ENCODE measurements at regions not wholly inside any gene's neighbourhood (a gene's known extent, or its start where the extent isn't known, plus 50 kb on each side); places are given as distances from the start of the nearest gene placed in this dataset.
"Not testable (repeated sequence)": the region's sequence is repeated elsewhere in the genome, so short reads cannot be mapped to it uniquely, and the experiment has no call there.

GRCh38 chr16:16887193-16887592 lies 508.3 kb downstream of the NPIPA7 start:
- no peak for DNase-seq

- no peak for DNase-seq
These were observed 512.0 kb downstream of the NPIPA7 start for GRCh38 chr16:16890964-16891363.

DNA sequence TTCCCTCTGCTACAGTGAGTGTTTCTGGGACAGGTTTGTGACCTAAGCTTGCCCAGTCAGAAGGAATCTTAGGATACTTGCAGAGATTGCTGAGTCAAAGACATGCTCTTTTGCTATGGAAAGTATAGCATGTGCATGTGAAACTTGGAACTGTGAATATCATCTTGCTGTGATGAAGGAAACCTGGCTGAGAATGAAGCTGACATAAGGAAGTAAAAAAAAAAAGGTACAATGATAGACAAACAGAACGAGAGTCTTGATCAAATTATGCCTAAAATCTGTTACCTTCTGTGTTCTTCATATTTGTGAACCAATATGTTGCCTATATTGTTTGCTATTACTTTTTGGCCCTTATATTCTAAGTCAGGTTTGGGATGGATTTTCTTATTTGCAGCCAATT lies 525.7 kb downstream of the NPIPA7 start:
- no peak for DNase-seq

- DNase-seq = no peak
These were observed 526.9 kb downstream of the NPIPA7 start for GRCh38 chr16:16905850-16906249.

- no peak for DNase-seq
These were observed 528.1 kb downstream of the NPIPA7 start for GRCh38 chr16:16907089-16907488.

DNA sequence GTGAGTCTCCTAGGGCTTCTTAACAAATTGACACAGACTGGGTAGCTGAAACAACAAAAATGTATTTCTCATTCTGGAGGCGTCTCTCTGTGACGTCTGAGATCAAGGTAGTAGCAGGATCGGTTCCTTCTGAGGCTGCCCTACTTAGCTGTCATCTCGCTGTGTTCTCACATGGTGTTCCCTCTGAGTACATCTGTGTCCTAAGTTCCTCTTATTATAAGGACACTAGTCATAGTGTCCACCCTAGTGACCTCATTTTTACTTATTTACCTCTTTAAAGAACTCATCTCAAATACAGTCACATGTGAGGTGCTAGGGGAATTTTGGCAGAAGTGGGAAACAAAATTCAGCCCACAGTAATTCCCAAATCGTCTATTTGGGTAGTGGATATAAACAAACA lies 529.1 kb downstream of the NPIPA7 start:
- DNase-seq = no peak

DNA sequence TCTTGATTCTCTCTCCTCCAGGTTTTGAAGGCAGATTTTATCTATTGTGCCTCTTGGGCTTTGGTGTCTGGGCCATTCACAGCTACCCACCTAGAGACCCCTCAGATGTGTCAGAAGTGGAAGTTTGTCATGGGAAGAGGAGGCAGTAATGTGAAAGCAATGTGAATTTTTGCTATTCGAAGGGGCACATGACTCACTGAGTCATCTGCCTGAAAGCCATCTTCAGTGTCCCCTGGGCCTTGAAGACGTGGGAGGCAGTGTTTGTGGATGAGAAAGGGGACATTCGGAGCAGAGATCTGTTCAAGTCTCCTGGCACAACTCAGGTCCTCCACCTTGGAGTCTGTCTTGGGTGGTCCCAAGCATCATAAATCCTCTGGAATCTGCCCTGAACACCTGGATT lies 530.2 kb downstream of the NPIPA7 start:
- no peak for DNase-seq

- no peak for DNase-seq
These were observed 531.7 kb downstream of the NPIPA7 start for GRCh38 chr16:16910666-16911065.

DNA sequence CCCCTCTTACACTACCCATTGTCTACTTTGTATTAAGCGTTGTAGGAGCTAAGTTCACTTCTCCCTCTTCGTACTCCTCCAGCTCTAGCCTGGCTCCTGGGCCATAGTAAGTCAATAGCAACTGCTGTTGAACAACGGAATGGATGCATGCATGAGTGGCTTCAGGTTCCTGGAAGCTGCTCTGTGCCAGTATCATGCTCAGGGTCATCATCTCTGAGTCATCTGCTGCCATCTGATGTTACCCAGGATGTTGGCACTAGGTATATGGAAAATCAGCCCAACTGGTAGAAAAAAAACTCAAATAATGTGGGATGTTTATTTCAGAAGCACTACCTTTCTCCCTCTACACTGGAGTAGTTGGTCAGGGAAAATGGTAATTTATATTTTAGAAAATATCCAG lies 536.8 kb downstream of the NPIPA7 start:
- no peak for DNase-seq

DNA sequence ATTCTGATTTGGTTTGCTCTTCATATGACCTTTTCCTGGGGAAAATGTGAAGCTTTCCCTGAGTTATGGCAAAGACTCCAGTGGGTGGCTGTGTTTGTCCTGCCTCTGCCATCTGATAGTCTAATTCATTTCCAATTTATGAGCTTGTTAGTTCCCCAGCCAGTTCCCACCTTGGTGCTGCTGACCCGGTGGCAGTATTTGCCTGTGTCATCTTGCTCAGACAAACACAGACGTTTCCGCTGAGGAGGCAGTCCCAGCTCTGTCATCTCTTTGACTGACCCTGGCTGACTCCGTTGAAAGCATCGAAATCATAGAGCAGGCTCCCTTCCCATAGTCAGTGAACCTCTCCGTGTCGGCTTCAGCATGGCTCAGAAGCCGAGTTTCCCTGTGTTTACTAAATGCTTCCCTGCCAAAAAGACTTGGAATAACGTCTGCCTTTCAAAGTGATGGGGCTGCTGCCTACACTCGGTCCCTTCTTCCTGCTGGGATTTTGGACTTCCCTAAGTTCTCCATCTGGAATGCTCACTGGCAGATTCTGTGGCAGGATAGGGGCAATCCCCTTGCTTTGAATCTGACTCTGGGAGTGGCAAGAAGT lies 538.3 kb downstream of the NPIPA7 start:
- no peak for DNase-seq

GRCh38 chr16:16923479-16923878 lies 544.5 kb downstream of the NPIPA7 start:
- DNase-seq = no peak

DNA sequence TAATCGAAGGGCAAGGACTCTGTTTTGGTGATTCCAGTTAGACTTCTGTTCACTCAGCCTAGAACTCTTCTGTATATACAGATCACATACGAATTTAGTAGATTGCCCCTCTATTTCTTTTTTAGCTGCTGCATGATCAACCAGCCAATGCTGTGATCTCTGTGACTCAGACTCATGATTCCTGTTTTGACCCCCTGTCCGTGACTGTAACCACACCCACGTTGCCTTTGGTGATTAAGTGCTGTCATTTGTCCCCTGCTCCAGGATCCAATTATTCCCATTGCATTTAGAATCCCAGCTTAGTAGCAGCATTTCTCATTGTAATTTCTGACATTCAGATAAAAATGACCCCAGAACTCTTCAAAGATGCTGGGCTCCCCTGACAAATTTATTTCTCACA lies 545.7 kb downstream of the NPIPA7 start:
- DNase-seq = no peak

GRCh38 chr16:16925432-16925831 lies 545.3 kb downstream of the XYLT1 start:
- no peak for DNase-seq

DNA sequence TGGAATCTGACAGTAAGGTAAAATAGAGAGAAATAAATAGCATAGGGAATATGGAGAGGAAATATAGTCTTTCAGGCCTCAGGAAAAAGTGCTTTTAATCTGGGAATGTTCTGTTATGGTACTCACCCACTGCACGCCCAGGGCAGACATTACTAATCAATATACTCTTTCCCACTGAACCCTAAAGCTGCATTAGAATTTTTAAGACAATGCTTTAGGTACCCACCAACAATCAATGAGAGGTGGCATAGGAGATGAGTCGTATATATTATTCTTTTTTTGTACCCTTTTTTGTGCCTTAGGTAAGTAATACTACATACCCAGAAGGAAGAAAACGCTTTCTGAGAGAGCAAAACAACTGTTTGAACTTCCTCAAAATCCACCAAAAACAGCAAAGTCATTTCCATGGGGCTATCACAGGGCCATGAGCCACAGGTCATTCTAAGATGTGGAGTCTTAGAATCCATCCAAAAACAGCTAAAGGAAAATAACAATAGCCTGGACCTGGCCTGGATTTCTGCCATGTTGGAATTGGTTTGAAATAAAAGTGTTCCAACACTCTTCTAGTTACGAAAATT lies 542.1 kb downstream of the XYLT1 start:
- no peak for DNase-seq

- no peak for DNase-seq
These were observed 540.3 kb downstream of the XYLT1 start for GRCh38 chr16:16930309-16931000.

DNA sequence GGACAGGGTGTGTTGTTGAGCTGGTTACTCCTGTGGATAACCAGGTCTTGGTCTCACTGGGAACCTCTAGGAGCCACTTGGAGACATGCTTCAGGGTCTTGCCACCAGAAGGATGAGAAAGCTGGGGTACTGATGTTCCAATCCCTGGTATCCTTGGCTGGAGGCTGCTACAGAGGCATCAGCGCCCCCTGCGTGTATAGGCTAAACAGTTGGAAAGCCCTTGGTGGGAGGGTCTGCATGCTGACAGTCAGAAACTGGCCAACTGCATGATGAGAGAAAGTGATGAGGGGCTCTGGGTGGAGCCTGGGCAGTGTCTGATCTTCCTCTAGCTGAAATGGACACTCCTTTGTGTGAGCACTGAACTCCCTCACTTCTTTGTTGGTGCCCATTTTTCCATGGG lies 536.9 kb downstream of the XYLT1 start:
- no peak for DNase-seq

DNA sequence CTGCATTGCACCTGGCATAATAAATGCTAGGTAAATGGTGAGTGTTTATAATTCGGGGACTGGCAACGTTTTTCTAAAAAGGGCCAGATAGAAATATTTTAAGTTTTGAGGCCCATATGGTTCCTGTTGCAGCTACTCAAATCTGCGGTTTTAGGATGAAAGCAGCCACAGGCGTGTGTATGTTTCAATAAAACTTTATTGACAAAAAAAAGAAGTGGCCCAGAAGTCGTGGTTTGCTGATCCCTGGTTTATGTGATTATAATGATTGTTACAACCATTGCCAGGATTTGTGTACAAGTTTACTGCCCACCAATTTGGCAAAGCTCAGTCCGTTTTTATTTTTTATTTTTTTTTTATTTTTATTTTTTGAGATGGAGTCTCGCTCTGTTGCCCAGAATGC lies 536.1 kb downstream of the XYLT1 start:
- no peak for DNase-seq

GRCh38 chr16:16935909-16936308 lies 534.9 kb downstream of the XYLT1 start:
- not testable (repeated sequence) for DNase-seq

DNA sequence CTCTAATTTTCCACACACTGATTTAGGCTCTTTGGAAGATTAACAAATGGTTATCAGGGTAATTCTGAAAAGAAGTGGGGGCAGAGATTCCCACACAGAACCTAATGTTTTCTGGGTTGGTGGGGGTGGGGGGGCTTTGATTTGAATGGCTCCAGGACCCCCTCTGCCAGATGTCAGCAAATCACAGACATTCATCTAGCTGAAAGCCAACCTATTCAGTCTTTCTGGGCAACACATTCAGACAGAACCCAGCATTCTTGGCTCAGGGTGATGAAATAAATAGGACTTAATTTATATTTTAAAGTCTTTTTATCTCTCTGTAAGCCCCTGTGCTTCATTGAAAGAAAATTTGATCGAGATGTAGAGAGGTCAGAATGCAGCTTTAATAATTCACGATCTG lies 533.2 kb downstream of the XYLT1 start:
- no peak for DNase-seq

GRCh38 chr16:16938009-16938408 lies 532.8 kb downstream of the XYLT1 start:
- no peak for DNase-seq

DNA sequence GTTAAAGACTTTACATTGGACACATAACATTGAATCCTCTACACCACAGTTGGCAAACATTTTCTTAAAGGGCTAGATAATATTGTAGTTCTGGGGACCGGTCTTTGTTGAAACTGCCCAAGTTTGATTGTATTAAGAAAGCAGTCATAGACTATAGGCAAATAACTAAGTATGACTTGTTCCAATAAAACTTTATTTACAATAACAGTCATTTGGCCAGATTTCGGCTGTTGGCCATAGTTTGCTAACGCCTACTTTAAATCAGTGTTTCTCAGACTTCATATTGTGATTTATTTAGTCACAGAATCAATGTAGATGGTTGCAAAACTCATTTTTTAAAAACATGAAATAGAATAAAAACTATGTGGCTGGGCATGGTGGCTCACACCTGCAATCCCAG lies 531.8 kb downstream of the XYLT1 start:
- no peak for DNase-seq

DNA sequence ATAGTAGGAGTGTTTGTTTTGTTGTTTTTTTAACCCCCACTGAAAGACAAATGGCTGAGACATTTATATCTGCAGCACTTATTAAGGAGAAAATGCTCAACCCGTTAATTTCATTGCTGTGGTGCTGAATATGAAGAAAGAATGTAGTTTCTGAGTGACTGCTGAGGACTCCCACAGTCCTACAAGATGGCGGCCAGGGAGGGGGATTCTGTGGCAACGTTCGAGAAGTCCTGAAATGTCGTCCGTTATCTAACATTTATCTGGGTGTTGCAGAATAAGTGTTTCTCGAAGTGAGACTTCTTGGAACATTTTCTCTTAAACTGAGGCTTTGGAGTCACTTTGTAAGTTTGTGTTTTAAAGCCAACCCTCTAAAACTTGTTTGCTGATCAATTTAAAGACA lies 530.4 kb downstream of the XYLT1 start:
- no peak for DNase-seq

GRCh38 chr16:16942849-16943248 lies 527.9 kb downstream of the XYLT1 start:
- DNase-seq = not testable (repeated sequence)

GRCh38 chr16:16945207-16945606 lies 525.6 kb downstream of the XYLT1 start:
- no peak for DNase-seq

- no peak for DNase-seq
These were observed 514.4 kb downstream of the XYLT1 start for GRCh38 chr16:16956376-16956775.

All from activated CD4-positive, CD25-positive, alpha-beta regulatory T cell (primary cell).